A204.1 (cell line): ENCODE measurements at regions not wholly inside any gene's neighbourhood (a gene's known extent, or its start where the extent isn't known, plus 50 kb on each side); places are given as distances from the start of the nearest gene placed in this dataset.

Experiments used
- FAIRE-seq: peaks from 2 replicates; lab custom pipeline; 2012; peaks lifted over from hg19 to GRCh38; lab: Jason Lieb, UNC

DNA sequence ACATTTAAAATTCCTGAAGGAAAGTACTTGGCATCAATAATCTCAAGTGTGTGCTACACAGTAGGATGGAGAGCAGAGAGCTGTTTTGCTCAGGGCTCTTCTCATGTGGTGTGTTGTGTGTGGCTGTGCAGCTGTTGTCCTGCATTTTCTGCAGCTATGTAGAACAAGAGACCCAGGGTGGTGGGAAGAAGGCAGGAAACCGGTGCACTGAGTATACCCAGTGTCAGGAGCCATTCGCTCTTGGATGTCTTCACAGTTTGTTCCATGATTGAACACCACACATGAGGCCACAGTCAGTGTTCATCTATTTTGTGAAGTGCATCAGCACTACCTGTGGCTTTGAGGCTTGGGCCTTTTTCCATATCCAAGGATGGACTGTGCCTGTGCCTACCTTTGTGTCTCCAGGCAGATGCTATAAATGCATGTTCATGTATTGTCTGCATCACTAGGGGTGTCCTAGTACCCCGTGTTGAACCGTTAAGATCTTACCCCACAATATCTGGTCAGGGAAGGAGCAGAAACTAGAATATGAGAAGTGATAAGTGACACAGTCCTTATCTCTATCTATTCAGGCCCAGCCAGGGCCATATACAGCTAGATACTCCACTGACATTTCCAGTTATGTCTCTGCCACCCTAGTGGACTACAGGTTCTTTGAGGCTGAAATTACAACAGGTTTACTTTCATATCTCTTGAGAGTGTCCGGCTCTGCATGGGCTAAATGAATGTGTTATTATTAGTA, 194.3 kb downstream of the NR2F2 start:
- no peak for FAIRE-seq

DNA sequence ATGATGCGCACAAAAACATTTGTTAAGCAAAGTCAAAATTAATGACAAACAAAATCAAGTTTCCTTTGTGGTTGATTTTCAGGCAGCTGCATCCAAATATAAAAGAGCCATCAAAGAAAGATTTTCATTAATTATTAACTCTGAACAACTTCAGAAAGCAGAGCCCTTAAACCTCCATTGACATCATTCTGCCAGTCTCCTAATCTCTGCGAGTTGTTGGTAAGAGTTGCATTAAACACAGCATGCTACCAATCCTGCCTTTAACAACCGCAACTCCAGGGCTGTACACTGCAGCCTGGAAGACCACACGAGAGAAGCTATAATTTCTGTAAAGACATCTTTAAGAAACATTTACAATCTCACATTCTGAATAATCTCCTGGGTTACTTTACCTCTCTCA, 204.6 kb downstream of the NR2F2 start:
- FAIRE-seq: no peak

DNA sequence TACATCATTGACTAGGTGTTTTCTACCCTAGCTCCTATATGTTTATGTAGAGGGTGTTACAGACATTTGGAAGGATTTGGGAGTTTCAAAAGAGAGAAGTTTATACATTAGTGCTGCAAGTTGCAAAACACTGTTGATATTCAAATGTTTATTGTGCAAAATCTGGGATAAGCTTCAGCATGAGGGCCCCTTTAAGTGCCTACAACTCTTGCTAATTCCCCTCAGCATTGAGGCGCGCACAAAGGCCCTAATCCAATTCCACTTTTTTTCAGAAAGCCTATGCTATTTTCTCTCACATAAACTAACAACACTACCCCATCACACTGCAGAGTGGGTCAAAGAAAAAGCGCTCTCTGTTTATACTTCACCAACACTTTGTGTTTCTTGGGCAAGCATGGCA, 208.0 kb downstream of the NR2F2 start:
- no peak for FAIRE-seq

DNA sequence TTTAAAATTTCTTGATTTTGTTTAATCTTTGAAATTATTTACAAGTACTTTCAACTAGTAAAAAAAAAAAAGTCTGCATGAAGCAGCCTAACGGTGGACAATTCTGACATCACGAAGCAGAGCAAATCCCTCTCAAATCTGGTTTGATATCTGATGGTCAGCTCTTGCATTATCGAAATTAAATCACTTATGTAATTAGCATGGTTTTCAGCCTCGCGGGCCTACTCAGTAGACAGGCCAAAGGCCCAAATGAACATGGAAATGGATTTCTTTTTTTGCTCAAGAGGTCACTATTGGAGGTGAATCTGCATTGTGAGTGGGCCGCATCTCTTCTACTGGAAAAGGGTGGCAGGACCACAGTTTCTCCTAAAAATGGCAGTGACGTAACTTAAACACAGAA, 209.8 kb downstream of the NR2F2 start:
- no peak for FAIRE-seq

DNA sequence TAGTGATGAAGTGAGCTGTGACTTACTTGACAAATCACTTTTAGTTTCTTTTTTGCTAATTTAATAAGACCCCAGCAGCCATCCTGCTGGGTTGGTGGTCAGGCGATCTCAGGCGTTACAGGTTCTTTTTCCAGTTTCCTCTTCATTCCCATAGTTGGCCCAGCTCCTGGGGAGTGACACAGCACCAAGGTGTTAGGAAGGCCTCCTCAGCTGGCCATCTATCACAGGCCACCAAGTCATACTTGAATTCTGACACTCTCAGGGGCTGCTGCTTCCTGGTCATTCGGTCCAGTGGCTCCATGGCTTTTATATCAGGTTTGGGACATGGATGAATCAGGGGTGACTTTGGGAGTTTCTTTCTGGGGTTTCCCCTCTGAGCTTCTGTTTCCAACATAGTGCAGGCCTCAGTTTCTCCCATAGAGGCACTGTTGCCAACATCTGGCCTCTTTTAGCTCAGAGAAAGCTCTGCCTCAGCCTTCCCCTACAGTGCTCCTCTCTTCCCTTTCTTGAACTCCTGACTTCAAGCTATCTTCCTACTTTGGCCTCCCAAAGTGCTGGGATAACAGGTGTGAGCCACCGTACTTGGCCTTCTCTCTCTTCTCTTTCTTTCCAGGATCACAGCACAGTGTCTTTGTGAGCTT, 211.8 kb downstream of the NR2F2 start:
- no peak for FAIRE-seq

DNA sequence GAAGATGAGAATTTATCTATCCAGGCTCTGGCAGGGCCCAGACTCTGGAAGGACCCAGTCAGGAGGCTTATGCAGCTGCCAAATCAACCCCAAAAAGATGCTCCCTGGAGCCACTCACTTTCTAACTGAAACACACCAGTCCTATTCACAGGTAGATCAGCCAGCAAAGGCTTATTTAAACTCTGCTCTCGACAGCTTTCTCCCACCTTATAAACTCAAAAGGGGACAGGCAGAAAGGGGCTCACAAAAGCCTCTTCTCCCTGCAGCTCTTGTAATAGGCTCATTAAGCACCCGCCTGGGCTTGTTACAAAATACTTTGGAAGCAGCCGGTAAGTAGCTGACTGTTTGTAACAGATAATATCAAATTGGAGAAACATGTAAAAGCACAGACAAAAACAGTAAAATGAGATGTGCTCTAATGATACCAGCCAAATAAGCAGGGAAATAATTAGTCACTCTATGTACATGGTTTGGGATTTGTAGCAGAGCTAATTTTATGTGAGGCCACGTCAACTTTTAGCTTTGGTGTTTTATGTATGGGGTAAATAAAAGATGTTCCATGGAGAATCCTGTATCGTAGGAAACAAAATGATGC, 213.8 kb downstream of the NR2F2 start:
- FAIRE-seq: no peak

DNA sequence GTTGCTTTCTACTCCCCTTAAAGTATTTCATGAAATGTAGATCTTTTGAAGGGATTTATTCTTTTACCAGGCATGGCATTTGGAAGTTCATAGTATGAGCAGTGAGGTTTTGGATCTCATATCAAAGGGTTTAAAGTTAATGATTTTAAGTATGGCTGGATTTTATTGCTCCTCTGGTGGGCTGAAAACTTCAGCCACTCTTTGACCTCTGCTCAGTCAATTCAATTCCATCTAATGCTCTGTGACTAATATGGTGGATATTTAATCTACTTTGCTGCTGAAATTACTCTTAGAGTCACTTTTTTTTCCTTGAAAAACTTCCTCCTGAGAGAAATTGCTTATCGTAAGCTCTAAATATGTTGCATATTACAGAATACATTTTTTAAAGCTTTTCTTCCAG, 218.6 kb downstream of the NR2F2 start:
- no peak for FAIRE-seq

DNA sequence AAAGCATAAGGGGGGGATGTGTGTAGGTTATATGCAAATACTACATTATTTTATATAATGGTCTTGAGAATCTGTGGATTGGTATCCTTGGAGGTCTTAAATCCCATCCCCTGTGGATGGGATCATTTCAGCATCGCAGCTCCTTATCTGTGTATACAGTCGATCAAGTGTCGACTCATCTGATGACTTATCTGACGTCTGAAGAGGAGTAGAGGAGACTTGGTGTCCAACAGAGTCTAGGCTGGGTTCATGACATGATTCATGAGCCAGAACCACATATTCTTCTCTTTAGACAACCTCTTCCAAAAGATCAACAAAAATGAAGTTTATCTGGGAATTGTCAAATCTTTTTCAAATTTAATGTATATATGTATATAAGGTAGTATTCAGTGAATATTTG, 220.7 kb downstream of the NR2F2 start:
- no peak for FAIRE-seq

DNA sequence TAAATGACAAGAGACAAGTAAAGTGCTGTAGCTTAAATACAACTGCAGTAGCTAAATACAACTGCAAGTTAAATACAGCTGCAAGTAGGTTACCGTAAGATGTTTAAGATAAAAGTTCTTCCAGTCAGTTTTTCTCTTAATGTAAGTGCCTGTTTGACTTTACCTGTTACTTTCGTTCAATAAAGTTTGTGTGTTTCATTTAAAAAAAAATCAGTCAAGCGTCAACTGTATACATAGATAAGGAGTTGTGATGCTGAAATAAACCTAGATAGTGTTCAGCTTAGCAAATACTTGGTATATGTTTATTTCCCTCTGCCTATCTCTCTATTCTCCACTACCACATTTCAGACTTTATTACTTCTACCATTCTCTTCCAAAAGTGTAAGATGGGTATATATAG, 221.2 kb downstream of the NR2F2 start:
- no peak for FAIRE-seq

DNA sequence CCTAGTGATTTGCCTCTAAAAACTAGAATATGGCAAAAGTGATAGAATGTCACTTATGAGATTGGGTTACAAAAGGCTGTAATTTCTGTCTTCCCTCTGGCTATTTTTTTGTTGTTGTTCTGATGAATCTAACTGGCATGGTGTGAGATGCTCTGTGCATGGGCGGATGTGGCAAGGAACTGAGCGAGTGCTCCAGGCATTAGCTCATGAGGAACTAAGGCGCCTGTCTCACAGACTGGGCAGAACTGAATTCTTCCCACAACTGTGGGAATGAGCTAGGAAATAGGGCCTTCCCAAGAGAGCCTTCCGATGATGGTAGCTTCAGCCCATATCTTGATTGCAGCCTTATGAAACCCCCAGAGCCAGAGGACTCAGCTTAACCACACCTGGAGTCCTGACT, 222.5 kb downstream of the NR2F2 start:
- no peak for FAIRE-seq

DNA sequence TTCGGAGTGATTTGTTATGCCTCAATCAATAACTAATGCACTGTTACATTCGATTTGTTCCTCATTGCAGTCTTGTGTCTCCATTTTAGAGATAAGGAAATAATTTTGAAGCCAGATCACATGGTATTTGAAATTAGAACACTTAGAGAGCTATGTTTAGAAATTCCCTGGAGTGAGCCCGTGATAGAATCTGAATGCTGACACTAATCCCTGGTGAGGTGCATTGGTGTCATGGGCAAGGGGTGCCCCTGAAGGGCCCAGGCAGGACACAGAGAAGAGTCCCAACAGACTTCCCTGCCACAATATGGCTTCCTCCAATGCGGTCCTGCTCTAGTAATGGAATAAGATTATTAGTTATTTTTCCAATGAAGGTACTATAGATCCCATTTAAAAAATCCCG, 223.0 kb downstream of the NR2F2 start:
- no peak for FAIRE-seq

DNA sequence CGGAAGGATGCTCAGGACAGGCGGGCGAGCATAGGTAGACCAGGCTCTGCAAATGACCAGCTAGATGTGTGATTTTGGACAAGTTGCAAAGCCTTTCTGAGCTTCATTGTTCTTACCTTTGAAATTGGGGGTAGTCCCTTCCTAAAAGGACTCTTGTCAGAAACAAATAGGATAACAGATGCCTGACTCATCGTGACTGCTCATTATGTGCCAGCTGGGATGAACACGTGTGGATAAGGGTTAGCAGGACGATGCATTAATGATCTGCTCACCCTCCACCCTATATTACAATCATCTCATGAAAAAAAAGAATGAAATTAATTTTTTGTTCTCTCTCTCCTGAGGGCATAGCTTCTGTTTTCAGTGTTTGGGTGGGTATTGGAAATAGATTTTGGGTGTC, 223.4 kb downstream of the NR2F2 start:
- no peak for FAIRE-seq

DNA sequence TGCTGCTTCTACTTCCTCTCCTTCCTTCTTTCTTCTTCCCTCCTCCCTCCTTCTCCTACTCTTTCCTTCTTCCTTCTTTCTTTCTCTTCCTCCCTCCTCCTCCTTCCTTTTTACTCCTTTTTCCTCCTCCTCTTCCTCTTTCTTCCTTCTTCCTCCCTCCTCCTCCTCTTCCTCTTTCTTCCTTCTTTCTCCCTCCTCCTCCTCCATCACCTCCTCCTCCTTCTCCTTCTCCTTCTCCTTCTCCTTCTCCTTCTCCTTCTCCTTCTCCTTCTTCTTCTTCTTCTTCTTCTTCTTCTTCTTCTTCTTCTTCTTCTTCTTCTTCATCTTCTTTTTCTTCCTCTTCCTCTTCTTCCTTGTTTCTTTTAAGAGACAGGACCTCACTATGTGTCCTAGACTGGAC, 224.0 kb downstream of the NR2F2 start:
- no peak for FAIRE-seq

DNA sequence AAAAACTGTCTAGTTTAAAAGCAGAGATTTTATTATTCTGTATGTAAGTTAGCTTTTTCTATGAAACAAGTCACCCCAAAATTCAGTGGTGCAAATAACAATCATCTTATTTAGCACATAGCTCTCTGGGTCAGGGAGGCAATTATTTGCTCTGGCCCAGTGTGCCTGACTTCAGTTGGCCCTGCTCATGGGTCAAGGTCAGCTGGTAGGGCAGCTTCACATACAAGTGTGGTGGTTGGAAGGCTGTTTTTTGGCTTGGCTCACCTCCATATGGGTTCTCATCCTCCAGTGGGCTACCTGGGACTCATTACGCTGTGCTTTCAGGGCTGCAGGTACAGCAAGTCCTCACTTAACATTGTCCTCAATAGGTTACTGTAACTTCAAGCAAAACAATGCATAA, 228.6 kb downstream of the NR2F2 start:
- FAIRE-seq: no peak

DNA sequence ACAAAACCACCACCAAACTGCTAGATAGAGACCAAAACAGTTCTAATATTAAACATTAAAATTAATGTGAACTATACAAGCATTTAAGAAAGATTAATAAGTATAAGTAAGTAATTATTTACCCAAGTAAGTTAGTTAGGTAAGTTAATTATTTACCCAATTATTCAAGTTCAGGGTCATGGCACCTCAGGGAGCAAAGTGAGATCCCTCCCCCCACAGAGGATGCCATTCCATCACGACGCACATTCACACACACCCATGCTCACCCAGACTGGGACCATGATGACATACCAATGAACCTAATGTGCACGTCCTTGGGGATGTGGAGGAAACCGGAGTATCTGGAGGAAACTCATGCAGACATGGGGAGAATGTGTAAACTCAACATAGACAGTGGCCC, 229.1 kb downstream of the NR2F2 start:
- FAIRE-seq: no peak

DNA sequence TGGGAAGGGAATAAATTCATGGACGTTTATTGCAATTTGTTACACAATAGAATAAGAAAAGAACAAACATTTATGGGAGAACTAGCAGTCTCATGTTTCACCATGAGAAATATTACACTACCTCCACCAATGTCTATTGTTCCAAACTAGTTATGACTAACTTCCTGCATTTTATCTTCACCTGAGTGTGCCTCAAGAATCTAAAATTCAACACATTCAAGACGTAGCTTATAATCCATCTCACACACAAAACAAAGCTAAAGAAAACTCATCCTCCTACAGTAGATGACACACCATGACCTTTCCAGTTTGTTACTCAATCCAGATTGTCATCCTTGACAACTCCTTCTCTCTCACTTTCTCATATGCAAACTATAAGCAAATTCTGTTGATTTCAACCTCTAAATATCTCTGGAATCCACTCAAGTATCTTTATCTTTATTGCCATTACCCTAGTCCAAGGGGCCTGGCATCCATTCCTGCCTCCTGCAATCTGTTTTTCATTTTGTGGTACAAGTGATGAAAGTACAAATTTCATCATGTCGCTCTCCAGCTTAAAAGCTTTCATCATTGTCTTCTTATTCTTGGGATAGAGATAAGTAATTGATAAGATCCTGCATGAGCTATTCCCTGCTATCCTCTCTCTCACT, 229.9 kb downstream of the NR2F2 start:
- FAIRE-seq: no peak

DNA sequence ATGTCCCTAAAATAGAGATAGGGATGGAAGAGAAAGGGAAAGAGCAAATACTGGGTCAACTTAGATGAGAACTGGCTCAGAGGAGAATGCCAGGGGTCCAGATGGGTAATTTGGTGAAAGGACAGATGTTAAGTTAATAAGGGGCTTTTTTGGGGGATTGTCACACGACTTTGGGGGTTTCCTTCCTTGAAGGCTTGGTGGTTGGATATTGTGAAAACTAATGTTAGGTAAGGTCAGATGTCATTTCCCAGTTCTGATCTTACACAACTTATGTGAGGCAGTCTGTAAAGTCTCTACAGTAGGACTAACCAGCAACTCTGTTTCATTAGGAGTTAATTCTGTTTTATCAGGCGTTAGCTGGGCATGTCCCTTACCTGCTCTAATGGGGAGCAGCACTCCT, 231.1 kb downstream of the NR2F2 start:
- no peak for FAIRE-seq

DNA sequence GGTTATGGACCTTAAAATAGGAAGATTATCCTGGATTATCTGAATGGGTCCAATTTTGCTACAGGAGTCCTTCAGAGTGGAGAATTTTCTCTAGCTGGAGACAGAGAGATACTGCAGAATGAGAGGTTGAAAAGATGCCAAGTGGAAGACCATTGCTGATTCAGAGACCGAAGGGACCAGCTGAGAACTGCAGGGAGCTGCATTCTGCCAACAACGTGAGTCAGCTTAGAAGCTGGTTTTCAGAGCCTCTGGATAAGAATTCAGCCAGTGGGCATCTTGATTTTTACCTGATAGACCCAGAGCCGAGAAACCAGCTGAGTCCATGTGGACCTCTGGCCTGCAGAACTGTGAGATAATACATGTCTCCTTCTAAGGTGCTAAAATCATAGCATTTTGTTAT, 234.0 kb downstream of the NR2F2 start:
- FAIRE-seq: no peak

DNA sequence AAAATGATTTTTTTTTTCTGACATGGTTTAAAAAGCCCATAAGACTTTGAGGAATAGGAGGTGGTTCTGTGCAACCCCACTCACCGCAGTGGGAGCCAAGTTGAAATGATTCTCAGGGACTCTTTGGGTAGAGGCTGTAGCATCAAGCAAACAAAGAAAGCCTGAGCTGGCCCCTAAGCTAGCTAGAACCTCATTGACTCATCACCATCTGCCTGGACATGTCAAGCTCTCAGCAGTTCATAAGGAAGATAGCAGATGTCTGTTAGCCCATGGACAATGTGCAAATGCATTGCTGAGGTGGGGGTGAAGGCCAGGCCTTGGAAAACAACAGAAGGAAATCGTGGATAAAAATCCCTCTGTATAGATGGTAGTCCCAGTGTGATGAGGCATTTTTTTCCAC, 234.8 kb downstream of the NR2F2 start:
- FAIRE-seq: no peak

DNA sequence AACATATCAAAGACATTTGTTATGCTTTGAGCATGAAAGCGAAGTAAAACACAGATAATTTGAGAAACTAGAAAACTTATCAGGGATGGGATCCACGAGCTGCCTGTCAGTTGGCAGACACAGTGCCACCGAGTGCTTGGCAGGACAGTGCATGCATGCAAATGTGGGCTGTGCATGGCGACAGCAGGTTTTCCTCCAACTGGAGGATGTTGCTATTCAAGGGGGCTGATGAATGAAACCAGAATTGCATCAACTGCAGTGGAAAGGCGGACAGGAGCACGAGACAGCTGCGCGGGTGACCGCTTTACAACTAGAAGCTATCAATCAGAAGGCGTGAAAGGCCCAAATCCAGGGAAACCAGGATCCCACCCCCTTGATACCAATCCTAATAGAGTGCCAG, 244.3 kb downstream of the NR2F2 start:
- FAIRE-seq: no peak

DNA sequence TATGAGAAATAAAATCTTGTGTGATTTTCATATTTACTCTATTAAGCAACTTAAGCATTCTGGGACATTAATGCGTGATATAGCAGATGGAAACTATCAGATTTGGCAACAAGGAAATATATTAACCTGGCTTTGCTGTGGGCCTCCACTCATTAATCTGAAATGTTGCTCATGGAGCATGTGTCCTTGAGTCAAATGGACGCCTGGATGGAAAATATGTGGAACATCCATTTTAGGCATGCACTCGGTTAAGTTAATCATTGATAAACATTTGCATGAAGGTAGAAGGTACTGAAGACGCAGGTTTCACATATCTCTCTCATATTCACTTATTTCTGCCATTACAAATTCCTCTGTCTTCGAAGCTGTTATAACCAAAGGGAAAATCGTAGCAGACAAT, 246.1 kb downstream of the NR2F2 start:
- no peak for FAIRE-seq

DNA sequence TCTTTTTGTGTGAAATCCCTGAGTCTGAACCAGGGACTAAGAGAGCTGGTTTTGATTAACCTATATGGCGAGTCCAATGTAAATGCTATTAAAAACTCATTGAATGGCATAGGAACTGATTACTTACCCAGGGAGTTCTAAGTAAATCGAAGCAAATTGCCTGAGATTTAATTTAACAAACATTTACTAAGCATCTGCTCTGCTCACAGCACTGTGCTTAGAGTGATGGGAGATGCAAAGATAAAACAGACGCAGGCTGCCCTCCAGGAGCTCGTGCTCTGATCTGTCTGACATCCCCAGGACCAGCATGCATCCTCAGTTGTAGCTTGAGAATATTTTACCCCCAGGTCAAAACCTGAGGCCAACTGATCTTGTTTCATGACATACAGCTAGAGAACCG, 247.9 kb downstream of the NR2F2 start:
- FAIRE-seq: no peak

DNA sequence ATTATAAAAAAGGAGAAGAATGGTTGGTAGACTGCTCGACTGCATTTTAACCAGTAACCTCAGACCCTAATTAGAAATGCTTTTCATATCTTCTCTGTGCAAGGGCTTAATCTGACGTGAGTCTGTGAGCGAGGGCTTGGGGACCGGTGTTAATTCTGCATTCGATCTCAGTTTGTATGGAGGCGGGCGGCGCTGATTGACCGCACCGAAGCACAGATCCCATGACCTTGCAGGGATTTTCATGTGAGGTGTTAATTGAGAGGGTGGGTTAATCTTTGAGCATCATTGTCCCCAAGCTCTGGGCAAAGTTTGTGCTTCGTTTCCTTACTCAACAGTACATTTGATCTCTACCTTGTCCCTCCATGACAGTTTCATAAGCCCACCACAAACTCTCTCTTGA, 250.9 kb downstream of the NR2F2 start:
- FAIRE-seq: no peak

DNA sequence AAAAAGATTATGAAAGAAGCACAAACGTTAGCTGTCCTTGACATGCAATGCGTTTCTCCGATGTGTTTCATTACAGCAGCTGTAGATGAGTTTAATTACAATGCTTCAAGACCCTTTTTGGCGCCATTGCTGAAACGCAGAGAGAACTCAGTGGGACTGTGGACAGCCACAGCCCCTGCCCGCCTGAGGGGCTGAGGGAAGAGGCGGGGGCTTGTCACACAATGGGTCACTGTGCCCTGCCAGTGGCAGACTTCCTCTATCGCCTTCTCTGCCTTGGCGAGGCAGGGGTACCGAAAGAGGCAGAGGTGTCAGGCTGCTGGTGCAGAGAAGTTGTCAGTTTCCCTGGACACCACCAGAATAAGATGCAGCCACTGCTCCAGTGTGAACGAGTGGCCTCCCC, 252.0 kb downstream of the NR2F2 start:
- FAIRE-seq: no peak
